Neural cell (in vitro differentiated cells): ENCODE measurements at regions not wholly inside any gene's neighbourhood (a gene's known extent, or its start where the extent isn't known, plus 50 kb on each side); places are given as distances from the start of the nearest gene placed in this dataset.

Experiments used
- H2AFZ ChIP-seq: fragments of 200-600, 300-800 bp; sonication (generic), shearing (Covaris generic); 2 replicates; pipeline ENCODE4 v1.6.0; 2014; ENCODE audit warnings: low read depth, mild to moderate bottlenecking, antibody characterized with exemption, low read length, moderate library complexity
- H3F3A ChIP-seq: fragments of 200-600 bp; shearing (Covaris generic); 2 replicates; pipeline ENCODE4 v1.6.1; 2016; ENCODE audit warnings: mild to moderate bottlenecking, moderate library complexity, mixed read lengths, antibody characterized with exemption, low read length; ENCODE audit not compliant: insufficient read depth, poor library complexity, severe bottlenecking
- H3K27ac ChIP-seq: fragments of 200-600, 300-800 bp; sonication (generic), shearing (Covaris generic); 2 replicates; pipeline ENCODE4 v1.5.1; 2014; ENCODE audit warnings: mild to moderate bottlenecking, low read length, moderate library complexity
- H3K27me3 ChIP-seq: fragments of 300-800, 200-600 bp; sonication (generic), shearing (Covaris generic); 2 replicates; pipeline ENCODE4 v1.6.0; 2014; ENCODE audit warnings: mild to moderate bottlenecking, low read depth, low read length, moderate library complexity; ENCODE audit not compliant: insufficient read depth
- H3K36me3 ChIP-seq: fragments of 300-800, 200-600 bp; sonication (generic), shearing (Covaris generic); 2 replicates; pipeline ENCODE4 v1.5.1; 2014; ENCODE audit warnings: mild to moderate bottlenecking, antibody characterized with exemption, low read length, moderate library complexity; ENCODE audit not compliant: insufficient read depth
- H3K4me2 ChIP-seq: fragments of 300-800, 200-600 bp; sonication (generic), shearing (Covaris generic); 2 replicates; pipeline ENCODE4 v1.6.0; 2014; ENCODE audit warnings: mild to moderate bottlenecking, low read length
- H3K4me3 ChIP-seq: fragments of 300-800, 200-600 bp; sonication (generic), shearing (Covaris generic); 2 replicates; pipeline ENCODE4 v1.5.1; 2014; ENCODE audit warnings: mild to moderate bottlenecking, low read length, moderate library complexity
- H3K79me2 ChIP-seq: fragments of 200-600 bp; shearing (Covaris generic); replicated peaks from 2 replicates; pipeline ENCODE4 v1.6.0; 2014; ENCODE audit warnings: mild to moderate bottlenecking, low read length, moderate library complexity; ENCODE audit not compliant: insufficient read depth
- H3K9ac ChIP-seq: fragments of 300-800, 200-600 bp; sonication (generic), shearing (Covaris generic); 2 replicates; pipeline ENCODE4 v1.6.1; 2016; ENCODE audit warnings: mild to moderate bottlenecking, low read length, mixed read lengths
- H3K9me2 ChIP-seq: fragments of 200-600 bp; shearing (Covaris generic); 2 replicates; pipeline ENCODE4 v1.6.1; 2016; ENCODE audit warnings: mild to moderate bottlenecking, low read length, mixed read lengths; ENCODE audit not compliant: insufficient read depth
- H3K9me3 ChIP-seq: fragments of 200-600, 300-800 bp; sonication (generic), shearing (Covaris generic); 2 replicates; pipeline ENCODE4 v1.6.1; 2016; ENCODE audit warnings: mild to moderate bottlenecking, mixed run types, low read length, moderate library complexity, mixed read lengths
- H4K20me1 ChIP-seq: fragments of 200-600 bp; shearing (Covaris generic); 2 replicates; pipeline ENCODE4 v1.6.1; 2016; ENCODE audit warnings: mild to moderate bottlenecking, mixed run types; ENCODE audit not compliant: insufficient read depth
- EP300 ChIP-seq: fragments of 450-650 bp; conservative IDR thresholded peaks from 2 replicates; pipeline ENCODE4 v1.6.1; 2014; ENCODE audit warnings: antibody characterized with exemption, mild to moderate bottlenecking, moderate library complexity; ENCODE audit not compliant: poor library complexity, severe bottlenecking
- EZH2 ChIP-seq: fragments of 200-600, 300-800 bp; shearing (Covaris generic), sonication (generic); IDR thresholded peaks from 2 replicates; pipeline ENCODE4 v1.6.1; 2014; ENCODE audit warnings: antibody characterized with exemption, low read length, borderline replicate concordance, mild to moderate bottlenecking; ENCODE audit not compliant: insufficient read depth, poor library complexity, severe bottlenecking
- MXI1 ChIP-seq: fragments of 450-650 bp; conservative IDR thresholded peaks from 2 replicates; pipeline ENCODE4 v1.6.1; 2014; ENCODE audit warnings: antibody characterized with exemption, mild to moderate bottlenecking; ENCODE audit not compliant: poor library complexity, severe bottlenecking
- POLR2AphosphoS5 ChIP-seq: IDR thresholded peaks from 2 replicates; pipeline ENCODE4 v1.6.1; 2012
- RAD21 ChIP-seq: fragments of 450-650 bp; conservative IDR thresholded peaks from 2 replicates; pipeline ENCODE4 v1.6.1; 2014; ENCODE audit warnings: antibody characterized with exemption, mild to moderate bottlenecking, moderate library complexity
- SMC3 ChIP-seq: fragments of 450-650 bp; conservative IDR thresholded peaks from 2 replicates; pipeline ENCODE4 v1.6.1; 2014; ENCODE audit warnings: antibody characterized with exemption, mild to moderate bottlenecking, moderate library complexity; ENCODE audit not compliant: poor library complexity
- TAF1 ChIP-seq: IDR thresholded peaks from 2 replicates; pipeline ENCODE4 v1.6.1; 2012; ENCODE audit warnings: low read depth
- TF ChIP-seq, protein P1 (sequence below): fragments of 450-650 bp; IDR thresholded peaks from 2 replicates; pipeline ENCODE4 v1.5.1; 2014; ENCODE audit warnings: antibody characterized with exemption, mild to moderate bottlenecking, moderate library complexity; ENCODE audit not compliant: poor library complexity, severe bottlenecking
- TF ChIP-seq, protein P2 (sequence below): IDR thresholded peaks from 2 replicates; pipeline ENCODE4 v1.6.1; 2012; ENCODE audit warnings: borderline replicate concordance

DNA sequence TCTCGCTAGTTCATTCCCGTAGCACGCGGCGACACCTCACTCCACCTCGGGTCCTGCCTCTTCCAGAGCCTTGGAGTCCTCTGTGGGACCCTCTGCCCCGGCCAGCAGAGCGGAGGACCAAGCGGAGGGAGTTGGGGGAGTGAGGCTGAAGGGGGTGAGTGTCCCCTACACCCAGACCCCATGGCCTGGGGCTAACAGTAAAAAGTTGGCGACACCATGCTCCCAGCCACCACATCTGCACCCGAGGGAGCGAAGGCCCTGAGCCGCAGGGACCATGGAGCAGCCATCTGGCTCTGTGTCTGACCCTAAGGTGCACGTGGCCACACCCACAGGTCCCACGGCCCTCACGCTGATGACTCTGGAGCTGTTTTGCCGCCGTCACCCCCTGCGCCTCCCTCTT, 293.8 kb downstream of the BRD1 start:
- no peaks in the 10 kb centered on the region for H4K20me1 ChIP-seq

DNA sequence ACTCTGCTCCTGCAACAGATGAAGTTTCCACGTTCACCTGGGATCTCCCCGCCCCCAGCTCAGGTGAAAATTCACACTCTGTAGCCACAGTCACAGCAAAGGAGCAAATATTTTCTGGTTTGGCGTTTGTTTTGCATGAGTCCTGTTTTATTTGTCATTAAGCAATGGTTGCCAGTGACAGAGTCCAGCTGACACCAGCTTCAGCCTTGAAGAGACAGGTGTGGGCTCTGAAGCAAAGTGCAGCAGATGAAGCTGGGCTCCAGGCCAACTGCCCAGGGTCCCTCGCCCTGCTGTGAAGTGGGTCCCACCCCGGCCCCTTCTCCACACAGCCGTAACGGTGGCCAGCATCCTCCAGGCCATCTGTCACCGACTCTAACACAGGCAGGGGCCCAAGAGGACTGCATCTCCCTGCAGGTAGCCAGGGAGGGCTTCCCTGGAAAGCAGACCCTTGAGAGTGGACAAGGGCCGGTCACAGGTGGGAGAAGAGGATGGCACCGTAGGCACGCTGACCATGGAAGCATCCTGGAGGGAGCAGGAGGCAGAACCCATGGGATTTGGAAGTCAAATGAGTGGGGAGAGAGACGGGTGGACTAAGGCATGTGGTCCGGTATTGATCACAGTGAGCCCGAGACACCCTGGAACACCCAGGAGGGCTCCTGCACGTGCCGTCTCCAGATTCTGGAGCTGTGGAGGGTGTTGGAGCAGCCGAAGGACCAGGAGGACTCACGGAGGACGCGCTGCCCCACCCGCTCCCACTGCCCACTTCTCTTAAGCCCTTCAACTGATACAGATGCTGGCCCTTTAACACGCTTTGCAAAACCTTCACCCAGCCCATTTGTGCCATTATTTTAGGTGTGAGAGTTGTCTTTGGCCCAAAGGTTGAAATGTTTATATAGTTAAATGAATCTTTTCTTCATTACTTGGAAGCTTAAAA, 294.5 kb downstream of the BRD1 start:
- Histone ChIP-seq H3K27ac (no peak overlapping the region), H3K4me3 (no peak overlapping the region), H3F3A (no peaks in the 10 kb centered on the region), H3K27me3 (no peaks in the 10 kb centered on the region), H3K79me2 (no peaks in the 10 kb centered on the region), H3K9ac (no peak overlapping the region), H3K36me3 (no peaks in the 10 kb centered on the region), H3K9me2 (no peaks in the 10 kb centered on the region), H3K9me3 (no peaks in the 10 kb centered on the region), H3K4me2 (no peak overlapping the region), H2AFZ (no peak overlapping the region), H4K20me1 (no peaks in the 10 kb centered on the region)
- TF ChIP-seq MXI1, result no peak
- TF ChIP-seq, protein P1, sequence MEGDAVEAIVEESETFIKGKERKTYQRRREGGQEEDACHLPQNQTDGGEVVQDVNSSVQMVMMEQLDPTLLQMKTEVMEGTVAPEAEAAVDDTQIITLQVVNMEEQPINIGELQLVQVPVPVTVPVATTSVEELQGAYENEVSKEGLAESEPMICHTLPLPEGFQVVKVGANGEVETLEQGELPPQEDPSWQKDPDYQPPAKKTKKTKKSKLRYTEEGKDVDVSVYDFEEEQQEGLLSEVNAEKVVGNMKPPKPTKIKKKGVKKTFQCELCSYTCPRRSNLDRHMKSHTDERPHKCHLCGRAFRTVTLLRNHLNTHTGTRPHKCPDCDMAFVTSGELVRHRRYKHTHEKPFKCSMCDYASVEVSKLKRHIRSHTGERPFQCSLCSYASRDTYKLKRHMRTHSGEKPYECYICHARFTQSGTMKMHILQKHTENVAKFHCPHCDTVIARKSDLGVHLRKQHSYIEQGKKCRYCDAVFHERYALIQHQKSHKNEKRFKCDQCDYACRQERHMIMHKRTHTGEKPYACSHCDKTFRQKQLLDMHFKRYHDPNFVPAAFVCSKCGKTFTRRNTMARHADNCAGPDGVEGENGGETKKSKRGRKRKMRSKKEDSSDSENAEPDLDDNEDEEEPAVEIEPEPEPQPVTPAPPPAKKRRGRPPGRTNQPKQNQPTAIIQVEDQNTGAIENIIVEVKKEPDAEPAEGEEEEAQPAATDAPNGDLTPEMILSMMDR, result no peak
- no peak for TF ChIP-seq SMC3
- TF ChIP-seq POLR2AphosphoS5, result no peak

More for the DNA sequence above, 293.8 kb downstream of the BRD1 start:
- Histone ChIP-seq H2AFZ (no peak overlapping the region), H3K9ac (no peak overlapping the region), H3K4me3 (no peak overlapping the region), H3K27ac (no peak overlapping the region), H3K9me3 (no peaks in the 10 kb centered on the region), H3K27me3 (no peaks in the 10 kb centered on the region), H3F3A (no peaks in the 10 kb centered on the region), H3K9me2 (no peaks in the 10 kb centered on the region), H3K36me3 (no peaks in the 10 kb centered on the region), H3K4me2 (no peak overlapping the region), H3K79me2 (no peaks in the 10 kb centered on the region)
- TF ChIP-seq MXI1 (no peak), EZH2 (no peak), POLR2AphosphoS5 (no peak), SMC3 (no peak), TAF1 (no peak), EP300 (no peak), RAD21 (no peak)
- TF ChIP-seq, protein P1, result no peak
- TF ChIP-seq, protein P2, sequence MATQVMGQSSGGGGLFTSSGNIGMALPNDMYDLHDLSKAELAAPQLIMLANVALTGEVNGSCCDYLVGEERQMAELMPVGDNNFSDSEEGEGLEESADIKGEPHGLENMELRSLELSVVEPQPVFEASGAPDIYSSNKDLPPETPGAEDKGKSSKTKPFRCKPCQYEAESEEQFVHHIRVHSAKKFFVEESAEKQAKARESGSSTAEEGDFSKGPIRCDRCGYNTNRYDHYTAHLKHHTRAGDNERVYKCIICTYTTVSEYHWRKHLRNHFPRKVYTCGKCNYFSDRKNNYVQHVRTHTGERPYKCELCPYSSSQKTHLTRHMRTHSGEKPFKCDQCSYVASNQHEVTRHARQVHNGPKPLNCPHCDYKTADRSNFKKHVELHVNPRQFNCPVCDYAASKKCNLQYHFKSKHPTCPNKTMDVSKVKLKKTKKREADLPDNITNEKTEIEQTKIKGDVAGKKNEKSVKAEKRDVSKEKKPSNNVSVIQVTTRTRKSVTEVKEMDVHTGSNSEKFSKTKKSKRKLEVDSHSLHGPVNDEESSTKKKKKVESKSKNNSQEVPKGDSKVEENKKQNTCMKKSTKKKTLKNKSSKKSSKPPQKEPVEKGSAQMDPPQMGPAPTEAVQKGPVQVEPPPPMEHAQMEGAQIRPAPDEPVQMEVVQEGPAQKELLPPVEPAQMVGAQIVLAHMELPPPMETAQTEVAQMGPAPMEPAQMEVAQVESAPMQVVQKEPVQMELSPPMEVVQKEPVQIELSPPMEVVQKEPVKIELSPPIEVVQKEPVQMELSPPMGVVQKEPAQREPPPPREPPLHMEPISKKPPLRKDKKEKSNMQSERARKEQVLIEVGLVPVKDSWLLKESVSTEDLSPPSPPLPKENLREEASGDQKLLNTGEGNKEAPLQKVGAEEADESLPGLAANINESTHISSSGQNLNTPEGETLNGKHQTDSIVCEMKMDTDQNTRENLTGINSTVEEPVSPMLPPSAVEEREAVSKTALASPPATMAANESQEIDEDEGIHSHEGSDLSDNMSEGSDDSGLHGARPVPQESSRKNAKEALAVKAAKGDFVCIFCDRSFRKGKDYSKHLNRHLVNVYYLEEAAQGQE, result no peak
